ENCODE measurements at regions not wholly inside any gene's neighbourhood (a gene's known extent, or its start where the extent isn't known, plus 50 kb on each side); places are given as distances from the start of the nearest gene placed in this dataset.

DNA sequence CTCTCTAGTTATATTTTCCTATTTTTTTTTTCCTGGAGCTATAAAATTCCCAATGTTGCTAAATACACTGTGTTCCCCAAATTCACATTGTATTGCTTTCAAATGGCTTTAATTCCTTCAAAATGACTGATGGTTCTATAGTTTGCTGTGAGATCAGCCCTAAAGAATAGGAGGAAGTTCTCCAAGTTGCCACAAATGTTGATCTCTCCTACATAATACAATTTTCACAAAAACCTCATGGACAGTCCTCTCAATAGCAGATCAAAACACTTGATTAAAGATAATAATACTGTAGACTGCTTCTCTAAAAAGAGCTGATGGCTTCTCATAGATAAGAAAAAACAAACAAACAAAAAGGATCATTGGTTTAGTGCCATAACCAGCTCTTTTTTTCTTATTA is 97.8 kb upstream of the CAV2 start:
- TF ChIP-seq, protein P1, sequence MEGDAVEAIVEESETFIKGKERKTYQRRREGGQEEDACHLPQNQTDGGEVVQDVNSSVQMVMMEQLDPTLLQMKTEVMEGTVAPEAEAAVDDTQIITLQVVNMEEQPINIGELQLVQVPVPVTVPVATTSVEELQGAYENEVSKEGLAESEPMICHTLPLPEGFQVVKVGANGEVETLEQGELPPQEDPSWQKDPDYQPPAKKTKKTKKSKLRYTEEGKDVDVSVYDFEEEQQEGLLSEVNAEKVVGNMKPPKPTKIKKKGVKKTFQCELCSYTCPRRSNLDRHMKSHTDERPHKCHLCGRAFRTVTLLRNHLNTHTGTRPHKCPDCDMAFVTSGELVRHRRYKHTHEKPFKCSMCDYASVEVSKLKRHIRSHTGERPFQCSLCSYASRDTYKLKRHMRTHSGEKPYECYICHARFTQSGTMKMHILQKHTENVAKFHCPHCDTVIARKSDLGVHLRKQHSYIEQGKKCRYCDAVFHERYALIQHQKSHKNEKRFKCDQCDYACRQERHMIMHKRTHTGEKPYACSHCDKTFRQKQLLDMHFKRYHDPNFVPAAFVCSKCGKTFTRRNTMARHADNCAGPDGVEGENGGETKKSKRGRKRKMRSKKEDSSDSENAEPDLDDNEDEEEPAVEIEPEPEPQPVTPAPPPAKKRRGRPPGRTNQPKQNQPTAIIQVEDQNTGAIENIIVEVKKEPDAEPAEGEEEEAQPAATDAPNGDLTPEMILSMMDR (IDR thresholded peaks at IDR 0.05; ENCODE audit: low read depth, low read length, missing input control) = no peak
- TF ChIP-seq FOXA2 (IDR thresholded peaks at IDR 0.05) (no peak), YY1 (IDR thresholded peaks at IDR 0.05) (no peak), ATF3 (IDR thresholded peaks at IDR 0.05) (no peak)
- TF ChIP-seq, protein P2, sequence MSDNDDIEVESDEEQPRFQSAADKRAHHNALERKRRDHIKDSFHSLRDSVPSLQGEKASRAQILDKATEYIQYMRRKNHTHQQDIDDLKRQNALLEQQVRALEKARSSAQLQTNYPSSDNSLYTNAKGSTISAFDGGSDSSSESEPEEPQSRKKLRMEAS (IDR thresholded peaks at IDR 0.05) = no peak
- TF ChIP-seq, protein P3, sequence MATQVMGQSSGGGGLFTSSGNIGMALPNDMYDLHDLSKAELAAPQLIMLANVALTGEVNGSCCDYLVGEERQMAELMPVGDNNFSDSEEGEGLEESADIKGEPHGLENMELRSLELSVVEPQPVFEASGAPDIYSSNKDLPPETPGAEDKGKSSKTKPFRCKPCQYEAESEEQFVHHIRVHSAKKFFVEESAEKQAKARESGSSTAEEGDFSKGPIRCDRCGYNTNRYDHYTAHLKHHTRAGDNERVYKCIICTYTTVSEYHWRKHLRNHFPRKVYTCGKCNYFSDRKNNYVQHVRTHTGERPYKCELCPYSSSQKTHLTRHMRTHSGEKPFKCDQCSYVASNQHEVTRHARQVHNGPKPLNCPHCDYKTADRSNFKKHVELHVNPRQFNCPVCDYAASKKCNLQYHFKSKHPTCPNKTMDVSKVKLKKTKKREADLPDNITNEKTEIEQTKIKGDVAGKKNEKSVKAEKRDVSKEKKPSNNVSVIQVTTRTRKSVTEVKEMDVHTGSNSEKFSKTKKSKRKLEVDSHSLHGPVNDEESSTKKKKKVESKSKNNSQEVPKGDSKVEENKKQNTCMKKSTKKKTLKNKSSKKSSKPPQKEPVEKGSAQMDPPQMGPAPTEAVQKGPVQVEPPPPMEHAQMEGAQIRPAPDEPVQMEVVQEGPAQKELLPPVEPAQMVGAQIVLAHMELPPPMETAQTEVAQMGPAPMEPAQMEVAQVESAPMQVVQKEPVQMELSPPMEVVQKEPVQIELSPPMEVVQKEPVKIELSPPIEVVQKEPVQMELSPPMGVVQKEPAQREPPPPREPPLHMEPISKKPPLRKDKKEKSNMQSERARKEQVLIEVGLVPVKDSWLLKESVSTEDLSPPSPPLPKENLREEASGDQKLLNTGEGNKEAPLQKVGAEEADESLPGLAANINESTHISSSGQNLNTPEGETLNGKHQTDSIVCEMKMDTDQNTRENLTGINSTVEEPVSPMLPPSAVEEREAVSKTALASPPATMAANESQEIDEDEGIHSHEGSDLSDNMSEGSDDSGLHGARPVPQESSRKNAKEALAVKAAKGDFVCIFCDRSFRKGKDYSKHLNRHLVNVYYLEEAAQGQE (IDR thresholded peaks at IDR 0.05) = no peak
